DOHH2 (cell line): ENCODE measurements at regions not wholly inside any gene's neighbourhood (a gene's known extent, or its start where the extent isn't known, plus 50 kb on each side); places are given as distances from the start of the nearest gene placed in this dataset.

ENCODE experiments used
- EZH2phosphoT487 ChIP-seq: fragments of 200-600 bp; sonication (generic); IDR thresholded peaks from 2 replicates; pipeline ENCODE4 v1.6.1; 2017; ENCODE audit warnings: borderline replicate concordance, mild to moderate bottlenecking, antibody characterized with exemption, low read length, moderate library complexity, mixed read lengths
- TF ChIP-seq, protein P1 (sequence below): fragments of 200-600 bp; sonication (generic); IDR thresholded peaks from one replicate; pipeline ENCODE4 v1.5.1; 2014; ENCODE audit warnings: antibody characterized with exemption, mild to moderate bottlenecking, low read depth, low read length; ENCODE audit not compliant: poor library complexity, severe bottlenecking

DNA sequence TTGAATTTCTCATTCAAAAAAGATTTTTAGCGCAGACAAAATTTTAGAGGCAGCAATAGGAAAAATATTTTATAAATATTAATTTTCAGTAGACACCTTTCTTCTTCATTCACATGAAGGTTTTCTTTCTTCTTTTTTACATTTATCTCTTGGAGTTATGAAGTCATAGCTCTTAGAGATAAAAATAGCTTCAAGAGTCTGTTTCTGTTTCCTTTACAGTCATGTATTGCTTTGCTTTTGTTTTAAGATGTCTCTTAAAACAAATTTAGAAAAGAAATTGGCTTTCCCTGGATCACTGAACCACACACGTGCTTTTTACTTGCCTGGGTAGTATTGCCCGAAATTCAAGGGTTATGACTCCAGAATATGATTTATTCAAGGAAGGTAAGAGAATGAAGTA, 369.9 kb upstream of the LRRC7 start:
- TF ChIP-seq, protein P1, sequence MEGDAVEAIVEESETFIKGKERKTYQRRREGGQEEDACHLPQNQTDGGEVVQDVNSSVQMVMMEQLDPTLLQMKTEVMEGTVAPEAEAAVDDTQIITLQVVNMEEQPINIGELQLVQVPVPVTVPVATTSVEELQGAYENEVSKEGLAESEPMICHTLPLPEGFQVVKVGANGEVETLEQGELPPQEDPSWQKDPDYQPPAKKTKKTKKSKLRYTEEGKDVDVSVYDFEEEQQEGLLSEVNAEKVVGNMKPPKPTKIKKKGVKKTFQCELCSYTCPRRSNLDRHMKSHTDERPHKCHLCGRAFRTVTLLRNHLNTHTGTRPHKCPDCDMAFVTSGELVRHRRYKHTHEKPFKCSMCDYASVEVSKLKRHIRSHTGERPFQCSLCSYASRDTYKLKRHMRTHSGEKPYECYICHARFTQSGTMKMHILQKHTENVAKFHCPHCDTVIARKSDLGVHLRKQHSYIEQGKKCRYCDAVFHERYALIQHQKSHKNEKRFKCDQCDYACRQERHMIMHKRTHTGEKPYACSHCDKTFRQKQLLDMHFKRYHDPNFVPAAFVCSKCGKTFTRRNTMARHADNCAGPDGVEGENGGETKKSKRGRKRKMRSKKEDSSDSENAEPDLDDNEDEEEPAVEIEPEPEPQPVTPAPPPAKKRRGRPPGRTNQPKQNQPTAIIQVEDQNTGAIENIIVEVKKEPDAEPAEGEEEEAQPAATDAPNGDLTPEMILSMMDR = no peak
- TF ChIP-seq EZH2phosphoT487 = no peak
